ENCODE measurements at regions not wholly inside any gene's neighbourhood (a gene's known extent, or its start where the extent isn't known, plus 50 kb on each side); places are given as distances from the start of the nearest gene placed in this dataset.

DNA sequence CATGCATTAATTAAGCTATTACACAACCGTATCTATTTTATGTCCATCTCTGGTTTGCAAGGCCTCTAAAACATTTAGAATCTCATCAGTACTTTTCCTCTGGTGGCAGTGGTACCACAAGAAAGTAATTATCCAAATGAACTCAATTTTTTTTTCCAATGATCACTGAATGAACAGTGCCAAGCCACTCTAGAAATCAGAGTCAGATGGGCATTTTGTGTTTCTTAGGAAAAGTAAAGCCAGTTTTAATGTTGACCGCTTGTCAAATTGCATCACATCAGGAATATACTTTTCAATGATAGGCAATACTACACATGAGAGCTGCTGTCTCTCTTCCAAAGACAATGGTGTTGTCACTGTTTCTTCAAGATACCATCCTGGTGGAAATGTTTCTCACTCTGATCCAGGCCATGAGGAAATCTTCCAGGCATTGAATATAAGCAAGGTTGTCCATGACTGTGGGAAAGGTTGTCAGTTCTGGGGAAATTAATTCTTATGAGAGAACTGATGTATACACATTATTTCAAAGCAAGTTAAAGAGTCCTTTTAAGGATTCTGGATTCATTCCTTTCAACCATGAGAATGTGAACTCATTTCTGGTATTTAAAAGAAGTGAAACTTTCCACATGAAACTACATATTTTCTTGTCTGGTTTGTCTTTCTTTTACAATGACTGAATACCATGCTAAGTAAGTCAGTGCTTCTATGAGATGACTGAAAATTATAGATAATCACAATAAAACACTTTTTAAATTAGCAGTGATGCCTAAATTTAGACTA is 108.8 kb upstream of the TCF21 start:
- peak overlapping the region; percentile 41; the same call in 1 of the 2 replicates for H2BK120ac ChIP-seq (ENCODE audit: low read depth, low read length)
- H3K4me3 ChIP-seq (ENCODE audit: insufficient read depth, low read depth, low read length) = no peak overlapping the region
- H3K9ac ChIP-seq (ENCODE audit: low read depth, low read length) = no peak overlapping the region
- peak overlapping the region; percentile 87 for H2BK20ac ChIP-seq (ENCODE audit: low read depth, low read length)
- H3K4me1 ChIP-seq (ENCODE audit: control insufficient read depth, insufficient read depth, low read length) = peaks cover 2% of the 10 kb centered on the region; the same call in 1 of the 2 replicates
- H3K9me1 ChIP-seq (ENCODE audit: insufficient read depth, low read length) = no peaks in the 10 kb centered on the region
- peak overlapping the region; percentile 69 for H2BK5ac ChIP-seq (ENCODE audit: low read depth, low read length, poor library complexity, severe bottlenecking)
- 60% methylated on average over 1 of the region's 2 CpGs; no CpG with 5 or more reads in 1 of the 2 experiments for WGBS, 2 experiments (ENCODE audit: extremely low coverage in 2 of 2, insufficient read length in 1 of 2)
- no peaks in the 10 kb centered on the region for H3K36me3 ChIP-seq (ENCODE audit: control insufficient read depth, insufficient read depth, low read length)
- no peak overlapping the region for H2AK9ac ChIP-seq (replicated peaks; ENCODE audit: low read depth, low read length, poor library complexity)
- H2AFZ ChIP-seq (replicated peaks; ENCODE audit: low read length, poor library complexity) = no peak overlapping the region
- no peak for TF ChIP-seq RCOR1 (IDR thresholded peaks at IDR 0.05; ENCODE audit: insufficient replicate concordance, low read length)
- TF ChIP-seq FOS (IDR thresholded peaks at IDR 0.05; ENCODE audit: low read depth, low read length) = no peak
- TF ChIP-seq MAZ (IDR thresholded peaks at IDR 0.05; ENCODE audit: borderline replicate concordance, low read depth, low read length) = no peak
- no peak for TF ChIP-seq RAD21 (IDR thresholded peaks at IDR 0.05; ENCODE audit: low read length)
- TF ChIP-seq CHD1 (IDR thresholded peaks at IDR 0.05; ENCODE audit: low read depth, low read length) = no peak
- peak overlapping the region; percentile 82; the same call in 1 of the 3 replicates for H2BK15ac ChIP-seq (ENCODE audit: low read depth, low read length)
- DNase-seq = no peak
- in situ Hi-C loops (cut with MboI; ENCODE audit: low sequenced_read_pairs) = no loop called here
- H3K79me1 ChIP-seq (ENCODE audit: low read depth in 1 of 2, low read length in 2 of 2) = no peaks in the 10 kb centered on the region
- peak; percentile 48 for ATAC-seq (ENCODE audit: low read depth)
- intact Hi-C loops (cut with micrococcal nuclease) = no loop called here
- H3K4me2 ChIP-seq (ENCODE audit: low read depth, low read length) = no peak overlapping the region
- H3K27ac ChIP-seq (ENCODE audit: insufficient read depth, low read length) = no peak overlapping the region
- peak overlapping the region; percentile 87 for H3K18ac ChIP-seq (ENCODE audit: low read depth, low read length)
- no peaks in the 10 kb centered on the region for H3K27me3 ChIP-seq (ENCODE audit: control insufficient read depth, insufficient read depth, low read length)
- H3K9me3 ChIP-seq (ENCODE audit: control insufficient read depth, insufficient read depth, low read length) = no peaks in the 10 kb centered on the region
- peak overlapping the region; percentile 28; the same call in 1 of the 2 replicates for H3K14ac ChIP-seq (replicated peaks; ENCODE audit: low read depth, low read length)
- H3K56ac ChIP-seq (ENCODE audit: extremely low read depth, insufficient read depth, low read length) = no peak overlapping the region
- dilution Hi-C loops (cut with HindIII; ENCODE audit: low sequenced_read_pairs, unreplicated experiment) = no loop called here
- CTCF ChIA-PET = no interaction called here
- POLR2A ChIA-PET (ENCODE audit: unreplicated experiment) = no interaction called here
- peak overlapping the region; percentile 35 to 51; a peak in 1 of 4 replicates for H4K8ac ChIP-seq (ENCODE audit: low read depth in 2 of 2, low read length in 2 of 2)
- H3K23ac ChIP-seq (ENCODE audit: low read depth, low read length) = peak overlapping the region; percentile 60; the same call in 1 of the 2 replicates
- no peaks in the 10 kb centered on the region for H4K20me1 ChIP-seq (ENCODE audit: insufficient read depth, low read length)
- BruUV-seq (replicated peaks) = no TSS peak
- no peak overlapping the region for H2AK5ac ChIP-seq (ENCODE audit: low read depth, low read length)
- peak overlapping the region; percentile 23; the same call in 1 of the 2 replicates for H4K91ac ChIP-seq (ENCODE audit: insufficient read depth, low read depth, low read length)
- peak overlapping the region; percentile 45; the same call in 1 of the 2 replicates for H4K5ac ChIP-seq (ENCODE audit: low read depth, low read length)
- H3K4ac ChIP-seq (ENCODE audit: low read depth, low read length) = peak overlapping the region; percentile 54; the same call in 1 of the 2 replicates

Data from IMR-90 (cell line).